GM19099 (cell line): ENCODE measurements at regions not wholly inside any gene's neighbourhood (a gene's known extent, or its start where the extent isn't known, plus 50 kb on each side); places are given as distances from the start of the nearest gene placed in this dataset.

Source experiments
- POLR2A ChIP-seq: IDR thresholded peaks from 3 replicates; pipeline ENCODE4 v1.6.1; 2011; ENCODE audit warnings: low read depth; ENCODE audit not compliant: insufficient read length; ENCODE audit errors: extremely low read depth

DNA sequence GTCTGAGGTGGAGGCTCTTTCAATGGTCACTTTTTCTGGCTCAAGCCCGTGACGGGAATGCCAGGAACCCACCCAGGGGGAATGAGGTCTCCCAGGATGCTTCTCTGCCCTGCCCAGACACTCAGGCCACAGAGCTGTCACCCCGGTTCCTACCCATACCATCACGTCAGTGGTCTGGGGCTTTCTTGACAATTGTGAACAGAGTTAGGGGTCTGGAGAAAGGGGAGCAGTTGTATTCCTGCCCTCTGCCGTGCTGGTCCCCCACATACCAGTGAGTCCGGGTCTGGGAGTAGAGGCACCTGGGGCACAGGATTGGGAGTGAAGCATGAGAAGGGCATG is 97.2 kb downstream of the B3GNT2 start:
- no peak for TF ChIP-seq POLR2A

DNA sequence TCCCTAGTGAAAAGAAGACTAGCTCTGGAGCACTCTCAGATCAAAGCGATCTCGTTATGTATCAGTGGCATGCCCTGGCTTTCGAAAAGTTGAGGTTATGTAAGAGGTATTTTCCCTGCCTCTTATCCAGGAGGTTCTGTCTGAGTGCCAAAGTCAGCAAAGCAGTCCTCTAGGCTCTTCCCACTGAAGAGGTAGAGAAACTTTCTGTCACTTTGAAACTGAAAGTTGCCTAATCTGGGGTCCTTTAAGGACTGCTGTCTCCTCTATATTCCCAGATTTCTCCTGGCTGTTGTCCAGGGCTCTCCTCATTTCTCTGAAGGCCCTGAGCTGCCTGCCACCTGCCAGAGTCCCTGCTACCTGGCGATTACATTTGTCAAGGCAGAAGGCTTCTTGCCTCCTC is 96.3 kb downstream of the B3GNT2 start:
- TF ChIP-seq POLR2A = no peak

DNA sequence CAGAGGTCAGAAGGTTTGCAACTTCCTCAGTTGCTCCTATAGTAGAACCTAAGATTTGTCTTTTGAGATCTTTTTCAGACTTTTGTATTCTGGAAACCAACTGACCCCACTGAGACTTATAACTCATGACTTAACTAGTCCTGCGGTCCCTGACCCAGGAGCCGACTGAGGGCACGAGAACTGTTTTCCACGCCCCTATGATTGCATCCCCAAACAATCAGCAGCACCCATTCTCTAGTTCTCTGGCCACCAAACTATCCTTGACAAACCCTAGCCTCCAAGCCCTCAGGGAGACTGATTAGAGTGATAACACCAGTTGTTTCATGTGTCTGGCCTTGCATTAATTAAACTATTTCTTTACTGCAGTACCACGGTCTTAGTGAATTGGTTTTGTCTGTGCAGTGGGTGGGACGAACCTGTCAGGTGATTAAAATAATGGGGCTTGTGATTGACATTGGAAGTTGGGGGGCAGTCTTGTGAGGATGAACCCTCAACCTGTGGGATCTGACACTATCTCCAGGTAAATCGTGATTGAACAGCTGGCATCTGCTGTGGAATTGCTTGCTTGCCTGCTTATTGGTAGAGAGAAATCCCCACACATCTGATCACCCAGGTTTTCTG is 95.7 kb downstream of the B3GNT2 start:
- TF ChIP-seq POLR2A = no peak

DNA sequence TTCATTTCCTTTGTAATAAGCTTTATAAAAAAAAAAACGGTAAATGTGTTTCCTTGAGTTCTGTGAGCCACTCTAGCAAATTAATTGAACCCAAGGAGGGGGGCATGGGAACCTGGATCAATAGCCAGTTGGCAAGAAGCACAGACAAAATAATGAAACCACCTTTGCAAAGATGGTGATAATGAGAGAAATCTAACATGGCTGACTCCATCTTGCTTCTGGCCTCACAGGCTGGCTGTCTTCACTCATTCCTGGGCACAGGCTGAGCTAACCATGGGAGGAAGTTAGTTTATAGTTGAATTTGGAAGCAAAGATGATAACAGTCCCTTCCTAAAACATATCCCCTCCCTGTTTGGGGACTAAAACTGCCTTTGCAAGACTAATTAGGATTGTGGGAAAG is 95.1 kb downstream of the B3GNT2 start:
- TF ChIP-seq POLR2A = no peak

DNA sequence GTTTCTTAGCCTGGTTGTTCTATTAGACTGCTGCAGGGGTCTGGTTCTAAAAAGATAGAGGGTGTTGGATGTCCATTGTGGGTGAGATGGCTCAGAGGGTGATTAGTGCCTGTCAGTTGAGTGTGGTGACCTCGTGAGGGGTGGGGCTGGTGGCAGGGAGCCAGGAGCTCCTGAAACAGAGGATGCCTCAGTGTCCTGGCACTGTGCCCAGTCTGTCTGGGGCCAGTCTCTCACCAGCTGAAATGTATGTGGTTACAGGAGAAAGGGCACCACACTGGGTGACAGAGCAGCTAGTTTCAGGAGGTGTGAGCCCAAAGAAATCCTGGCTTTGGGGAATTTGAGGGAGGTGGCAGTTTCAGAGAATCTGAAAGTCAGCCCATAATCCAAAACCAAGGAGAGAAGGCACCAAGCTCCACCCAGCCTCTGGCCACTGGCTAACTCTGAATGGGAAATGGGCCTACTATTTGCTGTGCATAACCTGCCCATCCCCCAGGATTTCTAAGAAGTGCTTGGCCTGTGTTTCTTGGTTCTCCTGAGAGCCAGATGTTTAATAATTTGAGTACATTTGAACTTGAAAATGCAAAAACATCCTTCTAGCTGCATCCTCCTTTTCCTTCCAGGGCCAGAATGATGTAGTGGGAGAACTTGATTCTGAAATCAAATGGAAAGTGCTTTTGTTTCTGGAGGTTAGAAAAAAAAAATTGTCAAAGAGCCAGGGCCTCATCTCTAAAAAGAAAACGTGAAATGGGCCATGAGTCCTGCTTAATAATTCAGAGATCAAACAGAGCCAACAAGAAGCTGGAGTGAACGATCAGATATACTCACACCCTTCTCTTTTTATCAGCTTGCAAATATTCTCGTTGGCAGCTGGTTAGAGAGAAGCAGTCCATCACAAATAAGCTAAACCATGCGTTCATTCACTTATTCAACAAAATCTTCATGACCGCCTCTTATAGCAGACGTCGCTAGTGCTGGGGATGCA is 92.3 kb downstream of the B3GNT2 start:
- no peak for TF ChIP-seq POLR2A

DNA sequence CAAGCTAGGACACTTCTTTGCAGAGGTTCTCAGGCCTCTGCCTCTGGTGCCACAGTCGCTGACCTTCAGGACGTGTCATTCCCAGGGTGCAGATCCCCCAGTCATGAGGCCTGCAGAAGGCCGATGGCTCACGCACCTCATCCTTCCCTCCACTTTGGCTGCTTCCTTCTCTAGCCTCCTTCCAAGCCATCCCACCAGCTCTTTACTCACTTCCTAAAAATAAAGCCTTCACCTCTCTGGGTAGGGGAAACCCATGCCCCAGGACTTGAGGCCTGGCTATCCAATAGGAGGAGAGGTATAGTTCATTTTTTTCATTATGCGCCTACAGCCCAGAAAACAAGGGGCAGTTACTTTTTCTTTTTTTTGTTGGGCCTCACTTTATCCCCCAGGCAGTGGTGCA is 91.4 kb downstream of the B3GNT2 start:
- TF ChIP-seq POLR2A = no peak

DNA sequence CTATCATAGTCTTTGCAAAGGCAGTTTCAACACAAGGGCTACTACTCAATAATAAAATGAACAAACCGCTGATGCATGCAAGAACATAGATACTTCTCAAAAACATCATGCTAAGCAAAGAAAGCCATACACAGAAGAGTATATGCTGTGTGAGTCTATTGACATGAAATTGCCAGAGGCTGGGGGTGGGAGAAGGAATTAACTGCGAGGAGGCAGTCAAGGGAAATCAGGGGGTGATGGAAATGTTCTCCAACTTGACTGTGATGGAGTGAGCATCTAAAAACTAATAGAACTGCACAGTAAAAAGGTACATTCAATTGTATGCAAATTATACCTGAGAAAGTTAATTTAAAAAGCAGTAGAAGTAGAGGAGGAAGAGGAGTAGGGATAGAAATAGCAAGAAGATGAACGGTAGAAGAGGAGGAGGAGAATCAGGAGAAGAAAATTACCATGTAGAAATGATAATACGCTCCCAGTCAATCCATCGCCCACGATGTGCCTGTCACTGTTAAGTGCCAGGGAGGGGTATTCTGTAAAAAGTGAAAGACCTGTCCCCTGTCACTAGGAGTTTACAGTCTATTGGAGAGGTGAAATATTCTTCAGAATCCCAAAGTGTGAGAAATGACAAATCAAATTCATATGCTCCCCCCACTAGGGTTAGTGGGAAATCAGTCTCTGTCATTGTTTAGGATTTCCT is 90.3 kb downstream of the B3GNT2 start:
- no peak for TF ChIP-seq POLR2A

DNA sequence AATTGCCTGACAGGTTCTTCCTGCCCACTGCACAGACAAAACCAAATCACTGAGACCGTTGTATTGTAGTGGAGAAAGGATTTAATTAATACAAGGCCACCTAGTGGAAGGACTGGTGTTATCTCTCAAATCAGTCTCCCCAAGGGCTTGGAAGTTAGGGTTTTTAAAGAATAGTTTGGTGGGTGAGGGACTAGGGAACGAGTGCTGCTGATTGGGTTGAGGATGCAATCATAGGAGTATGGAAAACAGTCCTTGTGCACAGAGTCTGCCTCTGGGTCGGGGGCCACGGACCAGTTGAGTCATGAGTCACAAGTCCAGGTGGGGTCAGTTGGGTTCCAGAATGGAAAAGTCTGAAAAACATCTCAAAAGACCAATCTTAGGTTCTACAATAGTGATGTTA is 89.1 kb downstream of the B3GNT2 start:
- TF ChIP-seq POLR2A = no peak

DNA sequence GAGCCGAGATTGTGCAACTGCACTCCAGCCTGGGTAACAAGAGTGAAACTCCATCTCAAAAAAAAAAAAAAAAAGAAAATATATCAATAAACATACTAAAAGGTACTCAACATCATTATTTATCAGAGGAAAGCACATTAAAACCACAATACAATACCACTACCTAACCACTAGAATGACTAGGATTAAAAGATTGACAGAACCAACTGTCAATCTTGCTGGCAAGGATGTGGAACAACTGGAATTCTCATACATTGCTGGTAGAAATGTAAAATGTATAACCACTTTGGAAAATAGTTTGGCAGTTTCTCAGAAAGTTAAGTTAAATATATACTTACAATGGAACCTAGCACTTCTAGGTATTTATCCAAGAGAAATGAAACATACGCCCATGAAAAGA is 88.6 kb downstream of the B3GNT2 start:
- no peak for TF ChIP-seq POLR2A

DNA sequence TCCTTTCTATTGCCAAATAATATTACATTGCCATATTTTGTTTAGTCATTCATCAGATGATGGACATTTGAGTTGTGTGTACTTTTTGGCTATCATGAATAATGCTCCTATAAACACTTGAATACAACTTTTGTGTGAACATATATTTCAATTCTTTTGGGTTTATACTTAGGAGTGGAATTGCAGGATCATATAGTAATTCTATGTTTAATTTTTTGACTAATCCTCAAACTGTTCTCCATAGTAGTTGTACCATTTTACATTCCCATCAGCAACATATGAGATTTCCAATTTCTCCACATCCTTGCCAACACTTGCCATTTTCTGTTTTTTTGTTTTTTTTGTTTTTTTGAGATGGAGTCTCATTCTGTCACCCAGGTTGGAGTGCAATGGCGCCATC is 87.2 kb downstream of the B3GNT2 start:
- no peak for TF ChIP-seq POLR2A

DNA sequence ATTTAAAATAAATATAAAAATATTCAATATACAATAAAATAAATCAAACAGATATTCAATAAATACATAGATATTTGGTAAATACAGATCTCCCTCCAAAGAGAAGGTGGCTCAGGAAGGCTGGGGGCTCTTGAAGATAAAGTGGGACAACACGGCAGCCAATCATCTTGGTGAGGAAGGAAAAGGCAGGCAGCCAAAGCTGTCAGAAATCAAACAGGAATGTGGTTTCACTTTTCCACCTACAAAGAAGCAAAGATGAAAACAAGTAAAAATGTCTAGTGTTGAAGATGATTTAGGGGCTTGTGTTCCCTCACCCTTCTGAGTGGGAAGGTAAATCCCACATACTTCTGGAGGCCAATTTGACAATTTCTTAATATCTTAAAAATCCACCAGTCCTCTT is 85.7 kb downstream of the B3GNT2 start:
- TF ChIP-seq POLR2A = no peak

DNA sequence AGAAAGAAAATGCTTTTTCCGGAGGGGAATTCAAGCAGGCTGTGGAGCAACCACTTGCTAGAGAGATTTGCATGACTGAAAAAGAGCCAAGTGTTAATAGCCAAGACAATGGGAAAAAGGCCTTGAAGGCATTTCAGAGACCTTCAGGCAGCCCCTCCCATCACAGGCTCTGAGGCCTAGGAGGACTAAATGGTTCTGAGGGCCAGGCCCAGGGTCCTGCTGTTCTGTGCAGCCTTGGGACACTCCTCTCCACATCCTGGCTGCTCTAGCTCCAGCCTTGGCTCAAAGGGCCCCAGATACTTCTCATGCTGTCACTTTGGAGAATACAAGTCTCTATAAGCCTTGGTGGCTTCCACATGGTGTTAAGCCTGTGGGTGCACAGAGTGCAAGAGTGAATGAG is 81.8 kb downstream of the B3GNT2 start:
- no peak for TF ChIP-seq POLR2A
